GM12891 (cell line): ENCODE measurements at regions not wholly inside any gene's neighbourhood (a gene's known extent, or its start where the extent isn't known, plus 50 kb on each side); places are given as distances from the start of the nearest gene placed in this dataset.

Experiments
- POLR2A ChIP-seq: IDR thresholded peaks from 2 replicates; pipeline ENCODE4 v1.6.1; 2011; ENCODE audit warnings: low read depth, low read length, control low read depth
- POLR2AphosphoS5 ChIP-seq: IDR thresholded peaks from 2 replicates; pipeline ENCODE4 v1.6.1; 2011; ENCODE audit warnings: low read depth, low read length, control low read depth
- TAF1 ChIP-seq: IDR thresholded peaks from 2 replicates; pipeline ENCODE4 v1.6.1; 2011; ENCODE audit warnings: low read depth, low read length, control low read depth

- TF ChIP-seq POLR2A (no peak), POLR2AphosphoS5 (no peak), TAF1 (no peak)
These were observed 825.5 kb upstream of the MANEA start for GRCh38 chr6:94751641-94752329.
